ENCODE measurements at regions not wholly inside any gene's neighbourhood (a gene's known extent, or its start where the extent isn't known, plus 50 kb on each side); places are given as distances from the start of the nearest gene placed in this dataset.

DNA sequence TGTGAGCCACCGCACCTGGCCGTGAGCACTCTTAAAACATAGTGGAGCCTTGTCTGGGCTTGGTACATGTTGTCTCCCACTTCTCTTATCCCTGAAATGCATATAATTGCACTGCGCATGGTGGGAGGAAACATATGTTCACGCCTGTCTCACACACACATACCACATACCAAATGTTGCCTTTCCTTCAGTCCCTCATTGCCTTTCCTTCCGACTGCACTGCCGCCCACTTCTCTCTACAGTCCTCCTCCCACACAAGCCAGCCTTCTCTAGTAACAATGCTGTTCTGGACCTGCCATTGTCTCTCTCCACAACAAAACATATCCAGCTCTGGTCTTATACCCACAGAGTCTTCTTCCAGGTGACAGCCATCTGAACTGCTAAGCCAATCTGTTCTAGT lies 88.3 kb upstream of the PTHLH start:
- TF ChIP-seq POLR2A (IDR thresholded peaks at IDR 0.05; ENCODE audit: low read length) (no peak), GATA1 (IDR thresholded peaks at IDR 0.05; ENCODE audit: low read depth, low read length) (no peak)

All from erythroblast (primary cell).